Esophagus muscularis mucosa (tissue), 4 donors: ENCODE measurements at regions not wholly inside any gene's neighbourhood (a gene's known extent, or its start where the extent isn't known, plus 50 kb on each side); places are given as distances from the start of the nearest gene placed in this dataset.

Experiments used
- DNase-seq: peaks from one replicate; pipeline ENCODE4 v3.0.0-alpha.2; 2017; ENCODE audit errors: extremely low spot score
- H3K27ac ChIP-seq, 4 donors: fragments of 200-600 bp; sonication (generic); replicated peaks in 1 of 4; 1 replicate in 3 of 4; 2 replicates in 1 of 4; pipeline ENCODE4 v1.5.1; 2016 to 2019; ENCODE audit warnings: mild to moderate bottlenecking in 1 of 4
- H3K27me3 ChIP-seq, 4 donors: fragments of 200-600 bp; sonication (generic); one replicate each; pipeline versions ENCODE4 v1.5.1 to v1.6.0; 2016 to 2019
- H3K36me3 ChIP-seq, 4 donors: fragments of 200-600 bp; sonication (generic); one replicate each; pipeline ENCODE4 v1.5.1; 2016 to 2019
- H3K4me1 ChIP-seq, 4 donors: fragments of 200-600 bp; sonication (generic); one replicate each; pipeline ENCODE4 v1.5.1; 2016 to 2019
- H3K4me3 ChIP-seq, 4 donors: fragments of 200-600 bp; sonication (generic); 1 replicate in 2 of 4; 2 replicates in 2 of 4; pipeline ENCODE4 v1.5.1; 2016 to 2019; ENCODE audit warnings: mild to moderate bottlenecking in 4 of 4, moderate library complexity in 1 of 4
- H3K9me3 ChIP-seq, 4 donors: fragments of 200-600 bp; sonication (generic); 1 replicate in 3 of 4; 2 replicates in 1 of 4; pipeline ENCODE4 v1.5.1; 2016 to 2019
- CTCF ChIP-seq, 3 experiments: fragments of 200-600 bp in 2 of 3; fragments of 450-650 bp in 1 of 3; sonication (generic) in 2 of 3; IDR thresholded peaks; one replicate each; pipeline ENCODE4 v1.5.1; 2017 to 2019; ENCODE audit warnings: antibody characterized with exemption in 3 of 3, mild to moderate bottlenecking in 2 of 3, moderate library complexity in 1 of 3
- EP300 ChIP-seq: sonication (generic); formaldehyde crosslinking; IDR thresholded peaks from one replicate; pipeline ENCODE4 v1.6.1; 2017; ENCODE audit warnings: antibody characterized with exemption
- POLR2A ChIP-seq: fragments of 450-650 bp; IDR thresholded peaks from one replicate; pipeline ENCODE4 v1.6.1; 2017; ENCODE audit warnings: antibody characterized with exemption, moderate library complexity, mild to moderate bottlenecking, low read depth
- POLR2AphosphoS5 ChIP-seq, 2 donors: sonication (generic); formaldehyde crosslinking; IDR thresholded peaks; one replicate each; pipeline ENCODE4 v1.6.1; 2017; ENCODE audit warnings: antibody characterized with exemption in 2 of 2
- WGBS: methylation state at CpG from one replicate; pipeline ENCODE4 v1.1.5; 2018; 5-methylcytosine and 5-hydroxymethylcytosine counted together
- intact Hi-C: fragments of 100-400 bp; cut with DNase I; formaldehyde crosslinking; loops from one replicate; pipeline ENCODE4 v1.15.1; 2023

- H3K4me1 ChIP-seq: no peaks in the 10 kb centered on the region
- no peaks in the 10 kb centered on the region for H3K9me3 ChIP-seq
- DNase-seq: no peak
- no peaks in the 10 kb centered on the region for H3K27me3 ChIP-seq
- intact Hi-C loops: no loop called here
- no peaks in the 10 kb centered on the region for H3K36me3 ChIP-seq
- WGBS: 74% methylated on average over 2 of the region's 2 CpGs
- no peak for TF ChIP-seq EP300
- no peak overlapping the region for H3K27ac ChIP-seq
- H3K4me3 ChIP-seq: no peak overlapping the region
Measured at GRCh38 chr4:146998157-146998556, 52.5 kb upstream of the TTC29 start.

DNA sequence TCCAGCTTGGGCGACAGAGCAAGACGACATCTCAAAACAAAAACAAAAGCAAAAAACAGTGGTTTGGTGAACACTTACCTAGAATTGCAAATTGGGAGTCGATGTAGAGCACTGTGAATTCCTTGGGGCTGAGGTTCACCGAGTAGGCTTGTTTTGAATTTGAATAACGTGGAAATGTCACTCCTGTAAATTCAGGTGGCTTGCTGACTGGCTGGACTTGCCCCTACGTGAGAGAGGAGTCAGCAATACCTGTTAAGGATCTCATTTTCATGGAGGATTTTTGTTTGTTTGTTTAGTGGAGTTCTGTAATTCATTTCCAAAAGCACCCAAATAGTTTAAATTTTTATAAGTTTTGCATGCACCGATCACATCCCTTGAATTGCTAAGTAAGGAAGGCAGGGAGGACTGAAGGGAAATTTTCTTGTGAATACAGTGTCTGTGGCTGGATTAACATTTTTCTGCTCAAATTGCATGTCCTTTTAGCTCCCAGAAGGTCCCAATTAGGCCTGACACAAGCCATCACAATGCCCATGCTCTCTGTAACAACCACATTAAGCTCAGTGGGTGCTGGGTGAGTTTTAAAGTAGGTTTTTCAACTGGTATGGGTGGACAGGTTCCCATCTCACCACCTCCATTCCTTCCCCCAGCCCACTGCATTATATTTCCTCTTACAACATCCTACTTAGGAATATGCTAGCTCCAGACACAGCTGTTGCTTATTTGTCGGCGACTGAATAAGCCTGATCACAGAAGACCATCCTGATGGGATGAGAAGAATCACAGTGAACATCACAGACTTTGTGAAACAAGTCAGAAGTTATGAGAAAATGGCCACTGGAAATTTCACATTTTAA lies 58.5 kb upstream of the TTC29 start:
- TF ChIP-seq POLR2AphosphoS5 (IDR thresholded peaks at IDR 0.05): no peak
- TF ChIP-seq EP300: no peak
- no peak for TF ChIP-seq CTCF (IDR thresholded peaks at IDR 0.05)
- no peak for TF ChIP-seq POLR2A
- Histone ChIP-seq H3K36me3 (no peaks in the 10 kb centered on the region), H3K4me1 (no peaks in the 10 kb centered on the region), H3K27me3 (no peaks in the 10 kb centered on the region), H3K4me3 (no peak overlapping the region), H3K9me3 (no peaks in the 10 kb centered on the region), H3K27ac (no peak overlapping the region)
- no peak for DNase-seq
- intact Hi-C loops: no loop called here
- WGBS: 75% methylated on average over 9 of the region's 9 CpGs

GRCh38 chr4:147006229-147006628 lies 60.6 kb upstream of the TTC29 start:
- no peak overlapping the region for H3K4me3 ChIP-seq
- no peaks in the 10 kb centered on the region for H3K36me3 ChIP-seq
- no peak for DNase-seq
- 87% methylated on average over 2 of the region's 2 CpGs for WGBS
- H3K27me3 ChIP-seq: no peaks in the 10 kb centered on the region
- H3K27ac ChIP-seq: no peak overlapping the region
- intact Hi-C loops: no loop called here
- H3K9me3 ChIP-seq: no peaks in the 10 kb centered on the region
- TF ChIP-seq CTCF (IDR thresholded peaks at IDR 0.05): no peak
- no peak for TF ChIP-seq EP300
- no peaks in the 10 kb centered on the region for H3K4me1 ChIP-seq

GRCh38 chr4:147009875-147010274 lies 64.2 kb upstream of the TTC29 start:
- no peaks in the 10 kb centered on the region for H3K36me3 ChIP-seq
- H3K4me3 ChIP-seq: no peak overlapping the region
- no peak for DNase-seq
- H3K4me1 ChIP-seq: no peaks in the 10 kb centered on the region
- WGBS: 82% methylated on average over 4 of the region's 4 CpGs
- H3K9me3 ChIP-seq: no peaks in the 10 kb centered on the region
- no peaks in the 10 kb centered on the region for H3K27me3 ChIP-seq
- intact Hi-C loops: no loop called here
- TF ChIP-seq POLR2AphosphoS5 (IDR thresholded peaks at IDR 0.05) (no peak), CTCF (IDR thresholded peaks at IDR 0.05) (no peak), POLR2A (no peak), EP300 (no peak)
- H3K27ac ChIP-seq: no peak overlapping the region

DNA sequence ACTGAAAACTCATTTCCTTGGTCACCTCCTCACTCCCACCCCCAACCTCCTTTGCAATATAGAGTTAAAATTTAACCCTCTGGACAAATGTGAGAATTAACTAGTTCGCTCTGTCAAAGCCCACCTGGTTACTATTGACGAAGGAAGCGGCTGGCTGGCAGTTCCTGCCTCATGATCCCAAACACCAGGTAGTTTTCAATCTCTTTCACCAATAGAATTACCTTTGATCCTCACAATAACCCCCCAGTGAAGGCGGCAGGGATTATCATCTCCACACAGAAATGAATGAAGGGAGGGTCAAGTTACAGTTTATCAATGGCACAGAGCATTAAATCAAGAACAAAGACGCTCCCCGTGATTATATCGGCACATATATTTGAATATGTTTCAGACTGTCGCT lies 65.7 kb upstream of the TTC29 start:
- 79% methylated on average over 8 of the region's 8 CpGs for WGBS
- Histone ChIP-seq H3K27ac (no peak overlapping the region), H3K9me3 (no peaks in the 10 kb centered on the region), H3K27me3 (no peaks in the 10 kb centered on the region), H3K4me1 (no peaks in the 10 kb centered on the region), H3K4me3 (no peak overlapping the region), H3K36me3 (no peaks in the 10 kb centered on the region)
- intact Hi-C loops: no loop called here
- TF ChIP-seq CTCF (IDR thresholded peaks at IDR 0.05) (no peak), POLR2AphosphoS5 (IDR thresholded peaks at IDR 0.05) (no peak), EP300 (no peak), POLR2A (no peak)
- DNase-seq: no peak
